ENCODE measurements at regions not wholly inside any gene's neighbourhood (a gene's known extent, or its start where the extent isn't known, plus 50 kb on each side); places are given as distances from the start of the nearest gene placed in this dataset.

GRCh38 chr18:78580835-78581339 is 398.7 kb upstream of the SALL3 start:
- intact Hi-C loops (cut with DNase I), result no loop called here
- H3K4me1 ChIP-seq, result no peaks in the 10 kb centered on the region
- H3K4me3 ChIP-seq, result no peak overlapping the region
- H3K27ac ChIP-seq, result no peak overlapping the region
- H3K9me3 ChIP-seq, result peaks cover 0 to 8% of the 10 kb centered on the region in 2 donors
- DNase-seq (no peak), ATAC-seq (no peak)
- TF ChIP-seq CTCF (IDR thresholded peaks at IDR 0.05), result no peak
- H3K36me3 ChIP-seq, result no peaks in the 10 kb centered on the region
- H3K27me3 ChIP-seq, result no peaks in the 10 kb centered on the region

- ATAC-seq (no peak), DNase-seq (no peak)
- TF ChIP-seq CTCF (IDR thresholded peaks at IDR 0.05), result no peak
- Histone ChIP-seq H3K4me3 (no peak overlapping the region), H3K27me3 (no peaks in the 10 kb centered on the region), H3K27ac (no peak overlapping the region), H3K9me3 (no peaks in the 10 kb centered on the region), H3K4me1 (no peaks in the 10 kb centered on the region), H3K36me3 (no peaks in the 10 kb centered on the region)
- intact Hi-C loops (cut with DNase I), result no loop called here
These were observed 397.4 kb upstream of the SALL3 start for GRCh38 chr18:78582181-78582709.

GRCh38 chr18:78582898-78583738 is 396.5 kb upstream of the SALL3 start:
- ATAC-seq (no peak), DNase-seq (no peak)
- TF ChIP-seq CTCF (IDR thresholded peaks at IDR 0.05), result no peak
- no peaks in the 10 kb centered on the region for H3K9me3 ChIP-seq
- H3K4me3 ChIP-seq, result no peak overlapping the region
- no peak overlapping the region for H3K27ac ChIP-seq
- H3K4me1 ChIP-seq, result no peaks in the 10 kb centered on the region
- H3K36me3 ChIP-seq, result no peaks in the 10 kb centered on the region
- intact Hi-C loops (cut with DNase I), result no loop called here
- H3K27me3 ChIP-seq, result no peaks in the 10 kb centered on the region

- Histone ChIP-seq H3K27me3 (no peaks in the 10 kb centered on the region), H3K36me3 (no peaks in the 10 kb centered on the region), H3K4me3 (no peak overlapping the region), H3K4me1 (no peaks in the 10 kb centered on the region), H3K27ac (no peak overlapping the region), H3K9me3 (no peaks in the 10 kb centered on the region)
- intact Hi-C loops (cut with DNase I), result no loop called here
- no peak for DNase-seq
- ATAC-seq, result no peak
- TF ChIP-seq CTCF (IDR thresholded peaks at IDR 0.05), result no peak
These were observed 395.7 kb upstream of the SALL3 start for GRCh38 chr18:78583739-78584458.

- ATAC-seq, result no peak
- no peaks in the 10 kb centered on the region for H3K36me3 ChIP-seq
- H3K4me3 ChIP-seq, result no peak overlapping the region
- intact Hi-C loops (cut with DNase I), result no loop called here
- no peak overlapping the region for H3K27ac ChIP-seq
- H3K9me3 ChIP-seq, result no peaks in the 10 kb centered on the region
- DNase-seq, result no peak
- no peaks in the 10 kb centered on the region for H3K27me3 ChIP-seq
- TF ChIP-seq CTCF (IDR thresholded peaks at IDR 0.05), result no peak
- no peaks in the 10 kb centered on the region for H3K4me1 ChIP-seq
These were observed 395.1 kb upstream of the SALL3 start for GRCh38 chr18:78584459-78585022.

All from left lung (tissue), 4 donors.